Fibroblast of lung (primary cell): ENCODE measurements at regions not wholly inside any gene's neighbourhood (a gene's known extent, or its start where the extent isn't known, plus 50 kb on each side); places are given as distances from the start of the nearest gene placed in this dataset.

ENCODE experiments used
- EZH2 ChIP-seq: IDR thresholded peaks from 2 replicates; pipeline ENCODE4 v1.5.1; 2012; ENCODE audit warnings: low read length, control low read depth, mild to moderate bottlenecking; ENCODE audit errors: missing control alignments
- TF ChIP-seq, protein P1 (sequence below), 2 donors: IDR thresholded peaks in 1 of 2; conservative IDR thresholded peaks in 1 of 2; 1 replicate in 1 of 2; 2 replicates in 1 of 2; pipeline ENCODE4 v1.5.1; 2011 to 2012; ENCODE audit warnings: low read length in 2 of 2, control low read depth in 1 of 2, inconsistent platforms in 1 of 2, low read depth in 1 of 2, mild to moderate bottlenecking in 1 of 2

DNA sequence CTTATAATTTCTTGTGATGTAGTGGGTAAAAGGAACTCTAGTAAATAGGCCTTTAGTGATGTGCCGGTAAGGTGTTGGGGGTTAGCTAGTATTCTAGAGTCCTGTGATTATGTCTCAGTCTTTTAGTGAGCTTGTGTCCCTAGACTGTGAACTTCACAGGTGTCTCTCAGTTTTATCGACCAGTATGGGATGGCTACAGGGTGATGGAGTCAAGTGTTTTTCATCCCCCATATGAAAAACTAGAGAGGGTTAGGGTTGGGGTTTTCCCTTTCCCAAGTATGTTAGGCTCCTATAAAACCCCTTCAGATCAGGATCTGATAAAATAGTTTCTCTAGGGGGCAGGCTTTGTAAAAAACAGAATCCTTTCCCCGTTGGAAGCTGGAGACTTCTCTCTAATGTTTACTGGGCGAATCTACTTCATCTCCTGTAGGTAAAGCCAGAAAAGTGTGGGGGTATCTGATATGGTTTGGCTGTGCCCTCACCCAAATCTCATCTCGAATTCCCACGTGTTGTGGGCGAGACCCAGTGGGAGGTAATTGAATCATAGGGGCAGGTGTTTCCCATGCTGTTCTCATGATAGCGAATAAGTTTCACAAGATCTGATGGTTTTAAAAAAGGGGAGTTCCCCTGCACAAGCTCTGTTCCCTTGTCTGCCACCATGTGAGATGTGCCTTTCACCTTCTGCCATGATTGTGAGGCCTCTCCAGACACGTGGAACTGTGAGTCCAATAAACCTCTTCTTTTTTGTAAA, 120.8 kb downstream of the DTHD1 start:
- TF ChIP-seq, protein P1, sequence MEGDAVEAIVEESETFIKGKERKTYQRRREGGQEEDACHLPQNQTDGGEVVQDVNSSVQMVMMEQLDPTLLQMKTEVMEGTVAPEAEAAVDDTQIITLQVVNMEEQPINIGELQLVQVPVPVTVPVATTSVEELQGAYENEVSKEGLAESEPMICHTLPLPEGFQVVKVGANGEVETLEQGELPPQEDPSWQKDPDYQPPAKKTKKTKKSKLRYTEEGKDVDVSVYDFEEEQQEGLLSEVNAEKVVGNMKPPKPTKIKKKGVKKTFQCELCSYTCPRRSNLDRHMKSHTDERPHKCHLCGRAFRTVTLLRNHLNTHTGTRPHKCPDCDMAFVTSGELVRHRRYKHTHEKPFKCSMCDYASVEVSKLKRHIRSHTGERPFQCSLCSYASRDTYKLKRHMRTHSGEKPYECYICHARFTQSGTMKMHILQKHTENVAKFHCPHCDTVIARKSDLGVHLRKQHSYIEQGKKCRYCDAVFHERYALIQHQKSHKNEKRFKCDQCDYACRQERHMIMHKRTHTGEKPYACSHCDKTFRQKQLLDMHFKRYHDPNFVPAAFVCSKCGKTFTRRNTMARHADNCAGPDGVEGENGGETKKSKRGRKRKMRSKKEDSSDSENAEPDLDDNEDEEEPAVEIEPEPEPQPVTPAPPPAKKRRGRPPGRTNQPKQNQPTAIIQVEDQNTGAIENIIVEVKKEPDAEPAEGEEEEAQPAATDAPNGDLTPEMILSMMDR (conservative IDR thresholded peaks at IDR 0.05 in 1 of 2, IDR thresholded peaks at IDR 0.05 in 1 of 2; ENCODE audit: low read depth in 1 of 2, low read length in 2 of 2), result no peak
- no peak for TF ChIP-seq EZH2
